ENCODE measurements at regions not wholly inside any gene's neighbourhood (a gene's known extent, or its start where the extent isn't known, plus 50 kb on each side); places are given as distances from the start of the nearest gene placed in this dataset.

GRCh38 chr2:9771101-9771449 is 72.2 kb upstream of the TAF1B start:
- TF ChIP-seq CTCF (IDR thresholded peaks at IDR 0.05) = no peak
- no peak for TF ChIP-seq POLR2AphosphoS5 (IDR thresholded peaks at IDR 0.05)
- TF ChIP-seq POLR2A (IDR thresholded peaks at IDR 0.05) = no peak

Measured in gastroesophageal sphincter (tissue), 3 donors.